ENCODE measurements at regions not wholly inside any gene's neighbourhood (a gene's known extent, or its start where the extent isn't known, plus 50 kb on each side); places are given as distances from the start of the nearest gene placed in this dataset.
"Not testable (repeated sequence)": the region's sequence is repeated elsewhere in the genome, so short reads cannot be mapped to it uniquely, and the experiment has no call there.

- in situ Hi-C loops (cut with HindIII; ENCODE audit: low pct_ligation_motif_present, low pct_unique_long_range_greater_than_20kb, low sequenced_read_pairs) = no loop called here
- no peak for DNase-seq
These were observed 67.3 kb upstream of the USP15 start for GRCh38 chr12:62192903-62193250.

- in situ Hi-C loops (cut with HindIII; ENCODE audit: low pct_ligation_motif_present, low pct_unique_long_range_greater_than_20kb, low sequenced_read_pairs) = no loop called here
- no peak for DNase-seq
These were observed 66.2 kb upstream of the USP15 start for GRCh38 chr12:62194031-62194430.

GRCh38 chr12:62194616-62195015 lies 65.6 kb upstream of the USP15 start:
- DNase-seq = no peak
- in situ Hi-C loops (cut with HindIII; ENCODE audit: low pct_ligation_motif_present, low pct_unique_long_range_greater_than_20kb, low sequenced_read_pairs) = no loop called here

GRCh38 chr12:62196146-62196545 lies 64.1 kb upstream of the USP15 start:
- in situ Hi-C loops (cut with HindIII; ENCODE audit: low pct_ligation_motif_present, low pct_unique_long_range_greater_than_20kb, low sequenced_read_pairs) = no loop called here
- DNase-seq = no peak

- DNase-seq; in situ Hi-C loops (cut with HindIII; ENCODE audit: low pct_ligation_motif_present, low pct_unique_long_range_greater_than_20kb, low sequenced_read_pairs): not testable (repeated sequence)
These were observed 57.3 kb upstream of the USP15 start for GRCh38 chr12:62202861-62203260.

- no peak for DNase-seq
- in situ Hi-C loops (cut with HindIII; ENCODE audit: low pct_ligation_motif_present, low pct_unique_long_range_greater_than_20kb, low sequenced_read_pairs) = no loop called here
These were observed 54.9 kb upstream of the USP15 start for GRCh38 chr12:62205346-62205745.

GRCh38 chr12:62207248-62207647 lies 53.0 kb upstream of the USP15 start:
- in situ Hi-C loops (cut with HindIII; ENCODE audit: low pct_ligation_motif_present, low pct_unique_long_range_greater_than_20kb, low sequenced_read_pairs) = no loop called here
- DNase-seq = no peak

All from ACHN (cell line).